Nephron (organoid): ENCODE measurements at regions not wholly inside any gene's neighbourhood (a gene's known extent, or its start where the extent isn't known, plus 50 kb on each side); places are given as distances from the start of the nearest gene placed in this dataset.
A peak's percentile ranks its signal among the peaks of the same experiment; 100 is the strongest.

ENCODE experiments used
- H3K27ac Mint-ChIP-seq, 3 experiments: 2 replicates each; pipeline ENCODE4 v1.8.0; 2020; ENCODE audit warnings: mixed read lengths in 3 of 3, mild to moderate bottlenecking in 2 of 3, moderate library complexity in 1 of 3
- H3K27me3 Mint-ChIP-seq: 2 replicates; pipeline ENCODE4 v1.8.0; 2021; ENCODE audit warnings: low read depth, mild to moderate bottlenecking, moderate library complexity, mixed read lengths
- H3K36me3 Mint-ChIP-seq: 2 replicates; pipeline ENCODE4 v1.8.0; 2020; ENCODE audit warnings: low read depth, mixed read lengths
- H3K4me1 Mint-ChIP-seq: 2 replicates; pipeline ENCODE4 v1.8.0; 2020; ENCODE audit warnings: mixed read lengths
- H3K4me3 Mint-ChIP-seq, 3 experiments: 2 replicates each; pipeline ENCODE4 v1.8.0; 2020; ENCODE audit warnings: mild to moderate bottlenecking in 3 of 3, mixed read lengths in 3 of 3, moderate library complexity in 2 of 3
- H3K9me3 Mint-ChIP-seq: 2 replicates; pipeline ENCODE4 v1.8.0; 2020; ENCODE audit warnings: mixed read lengths
- TF ChIP-seq, protein P1 (sequence below), 3 experiments: fragments of 200-600 bp; sonication (generic); IDR thresholded peaks; one replicate each; pipeline ENCODE4 v1.5.0; 2021; ENCODE audit warnings: antibody characterized with exemption in 3 of 3; ENCODE audit not compliant: unreplicated experiment in 3 of 3

DNA sequence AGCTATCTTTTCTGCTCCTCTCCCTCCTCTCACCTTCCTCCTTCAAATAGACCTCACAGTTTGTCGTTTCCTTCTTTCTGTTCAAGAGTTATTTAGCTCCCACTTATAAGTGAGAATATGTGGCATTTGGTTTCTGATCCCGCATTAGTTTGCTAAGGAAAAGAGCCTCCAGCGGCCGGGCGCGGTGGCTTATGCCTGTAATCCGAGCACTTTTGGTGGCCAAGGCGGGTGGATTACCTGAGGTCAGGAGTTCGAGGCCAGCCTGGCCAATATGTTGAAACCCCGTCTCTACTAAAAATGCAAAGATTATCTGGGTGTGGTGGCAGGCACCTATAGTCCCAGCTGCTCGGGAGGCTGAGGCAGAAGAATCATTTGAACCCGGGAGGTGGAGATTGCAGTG lies 2101.6 kb downstream of the MAT2B start:
- H3K27me3 Mint-ChIP-seq: no peaks in the 10 kb centered on the region
- no peak overlapping the region for H3K4me3 Mint-ChIP-seq
- no peak overlapping the region for H3K27ac Mint-ChIP-seq
- no peaks in the 10 kb centered on the region for H3K4me1 Mint-ChIP-seq
- TF ChIP-seq, protein P1, sequence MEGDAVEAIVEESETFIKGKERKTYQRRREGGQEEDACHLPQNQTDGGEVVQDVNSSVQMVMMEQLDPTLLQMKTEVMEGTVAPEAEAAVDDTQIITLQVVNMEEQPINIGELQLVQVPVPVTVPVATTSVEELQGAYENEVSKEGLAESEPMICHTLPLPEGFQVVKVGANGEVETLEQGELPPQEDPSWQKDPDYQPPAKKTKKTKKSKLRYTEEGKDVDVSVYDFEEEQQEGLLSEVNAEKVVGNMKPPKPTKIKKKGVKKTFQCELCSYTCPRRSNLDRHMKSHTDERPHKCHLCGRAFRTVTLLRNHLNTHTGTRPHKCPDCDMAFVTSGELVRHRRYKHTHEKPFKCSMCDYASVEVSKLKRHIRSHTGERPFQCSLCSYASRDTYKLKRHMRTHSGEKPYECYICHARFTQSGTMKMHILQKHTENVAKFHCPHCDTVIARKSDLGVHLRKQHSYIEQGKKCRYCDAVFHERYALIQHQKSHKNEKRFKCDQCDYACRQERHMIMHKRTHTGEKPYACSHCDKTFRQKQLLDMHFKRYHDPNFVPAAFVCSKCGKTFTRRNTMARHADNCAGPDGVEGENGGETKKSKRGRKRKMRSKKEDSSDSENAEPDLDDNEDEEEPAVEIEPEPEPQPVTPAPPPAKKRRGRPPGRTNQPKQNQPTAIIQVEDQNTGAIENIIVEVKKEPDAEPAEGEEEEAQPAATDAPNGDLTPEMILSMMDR (IDR thresholded peaks at IDR 0.05; ENCODE audit: unreplicated experiment in 3 of 3): no peak
- no peaks in the 10 kb centered on the region for H3K36me3 Mint-ChIP-seq
- no peaks in the 10 kb centered on the region for H3K9me3 Mint-ChIP-seq

DNA sequence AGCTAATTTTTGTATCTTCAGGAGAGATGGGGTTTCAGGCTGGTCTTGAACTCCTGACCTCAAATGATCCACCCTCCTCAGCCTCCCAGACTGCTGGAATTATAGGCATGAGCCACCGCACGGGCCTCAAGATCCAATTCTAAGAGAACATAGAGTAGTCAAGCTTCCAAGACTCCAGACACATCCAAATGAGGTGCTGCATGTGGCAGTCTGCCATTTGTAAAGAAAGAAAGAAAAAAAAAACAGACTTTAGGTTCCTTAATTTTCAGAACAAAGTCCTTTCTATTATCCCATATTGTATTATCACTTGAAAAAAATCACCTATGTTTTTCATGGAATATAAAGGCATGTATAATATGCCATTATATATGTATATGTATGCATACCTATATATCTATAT lies 2104.5 kb downstream of the MAT2B start:
- H3K4me3 Mint-ChIP-seq: no peak overlapping the region
- H3K27ac Mint-ChIP-seq: no peak overlapping the region
- H3K4me1 Mint-ChIP-seq: peaks cover 5% of the 10 kb centered on the region
- H3K9me3 Mint-ChIP-seq: no peaks in the 10 kb centered on the region
- TF ChIP-seq, protein P1 (IDR thresholded peaks at IDR 0.05; ENCODE audit: unreplicated experiment in 3 of 3): no peak
- no peaks in the 10 kb centered on the region for H3K27me3 Mint-ChIP-seq
- no peaks in the 10 kb centered on the region for H3K36me3 Mint-ChIP-seq

DNA sequence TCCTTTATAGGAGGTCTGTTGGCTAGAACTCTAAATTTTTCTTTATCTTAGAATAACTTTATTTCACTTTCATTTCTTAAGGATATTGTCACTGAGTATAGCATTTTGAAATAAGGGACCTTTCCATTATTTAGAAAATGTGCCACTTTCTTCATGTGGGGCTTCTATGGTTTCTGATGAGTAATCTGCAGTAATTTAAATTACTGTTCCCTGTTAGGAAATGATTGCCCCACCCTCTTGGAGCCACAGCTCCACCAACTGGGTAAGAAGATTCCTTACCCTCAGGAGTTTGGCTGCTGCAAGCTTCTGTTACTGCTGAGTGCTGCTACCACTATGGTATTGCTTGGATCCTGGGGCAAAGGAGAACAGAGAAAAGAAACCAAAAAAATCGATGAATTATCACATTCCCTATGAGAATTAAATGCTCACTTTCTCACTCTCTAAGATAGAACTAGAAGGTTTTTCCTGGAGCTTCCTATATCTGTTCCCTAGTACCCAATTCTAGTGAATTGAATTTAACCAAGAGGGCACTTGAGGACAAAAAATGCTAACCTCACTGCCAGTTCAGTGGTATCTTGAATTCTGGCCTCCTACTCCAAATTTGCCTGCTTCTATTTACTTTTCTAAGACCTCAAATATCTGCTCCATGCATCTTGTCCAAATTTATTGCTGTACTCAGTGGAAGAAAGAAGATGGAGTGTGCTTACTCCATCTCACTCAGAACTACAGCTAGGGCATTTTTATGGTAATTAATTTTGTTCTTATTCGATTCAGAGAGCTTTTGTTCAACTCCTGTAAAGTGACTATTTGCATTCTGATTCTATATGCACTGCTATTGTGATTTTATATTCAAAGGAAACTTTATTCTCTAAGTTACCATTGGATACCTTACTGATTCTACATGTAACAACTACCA lies 2111.3 kb downstream of the MAT2B start:
- H3K4me1 Mint-ChIP-seq: peaks cover 21% of the 10 kb centered on the region

DNA sequence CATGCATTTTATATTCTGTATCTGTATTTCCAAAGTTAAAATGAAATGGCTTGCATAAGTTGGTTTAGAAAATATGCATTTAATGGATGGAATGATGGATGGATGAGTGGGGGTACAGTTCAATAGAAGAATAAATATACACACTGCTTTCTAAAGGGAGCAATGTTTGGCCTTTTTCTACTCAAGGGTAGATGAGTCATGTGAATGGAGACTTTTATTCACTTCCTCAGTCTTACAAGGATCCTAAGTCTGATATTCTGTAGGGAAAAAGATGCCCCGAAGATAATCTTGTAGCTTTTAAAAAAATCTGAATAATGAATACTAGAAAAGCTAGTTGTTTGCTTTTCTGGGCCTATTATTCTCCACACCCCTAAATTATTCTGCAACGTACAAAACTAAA lies 2112.1 kb downstream of the MAT2B start:
- H3K4me3 Mint-ChIP-seq: no peak overlapping the region
- H3K27ac Mint-ChIP-seq: peak overlapping the region in 1 of 3 experiments; percentile 5
- TF ChIP-seq, protein P1 (IDR thresholded peaks at IDR 0.05; ENCODE audit: unreplicated experiment in 3 of 3): no peak
- H3K27me3 Mint-ChIP-seq: no peaks in the 10 kb centered on the region
- H3K36me3 Mint-ChIP-seq: no peaks in the 10 kb centered on the region
- peaks cover 17% of the 10 kb centered on the region for H3K4me1 Mint-ChIP-seq
- peaks cover 7% of the 10 kb centered on the region for H3K9me3 Mint-ChIP-seq

More for the DNA sequence above, 2111.3 kb downstream of the MAT2B start:
- peak overlapping the region in 1 of 3 experiments; percentile 5 for H3K27ac Mint-ChIP-seq
- H3K4me3 Mint-ChIP-seq: no peak overlapping the region
- no peaks in the 10 kb centered on the region for H3K27me3 Mint-ChIP-seq
- H3K9me3 Mint-ChIP-seq: peaks cover 7% of the 10 kb centered on the region
- TF ChIP-seq, protein P1 (IDR thresholded peaks at IDR 0.05; ENCODE audit: unreplicated experiment in 3 of 3): no peak
- no peaks in the 10 kb centered on the region for H3K36me3 Mint-ChIP-seq

DNA sequence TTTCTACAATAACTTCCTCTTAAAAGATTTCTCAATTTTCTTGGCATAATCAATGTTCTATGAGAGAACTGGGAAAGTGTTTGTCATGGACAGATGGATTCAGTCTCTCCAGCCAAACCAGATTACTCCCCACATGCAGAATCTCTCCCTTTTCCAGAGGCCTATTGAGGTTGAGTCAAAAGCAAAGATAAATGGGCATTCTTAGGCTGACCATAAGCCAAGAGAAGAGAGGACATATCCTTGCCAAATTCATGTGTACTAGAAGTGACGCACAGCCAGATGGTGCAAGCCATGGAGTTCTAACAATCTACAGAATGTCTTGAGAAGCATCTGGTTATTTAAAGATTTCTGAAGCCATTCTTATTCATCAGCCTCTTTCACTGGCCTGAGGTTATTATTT lies 2115.0 kb downstream of the MAT2B start:
- H3K4me3 Mint-ChIP-seq: no peak overlapping the region
- H3K27me3 Mint-ChIP-seq: no peaks in the 10 kb centered on the region
- TF ChIP-seq, protein P1 (IDR thresholded peaks at IDR 0.05; ENCODE audit: unreplicated experiment in 3 of 3): no peak
- peak overlapping the region in 2 of 3 experiments; percentile 77 to 90 for H3K27ac Mint-ChIP-seq
- peaks cover 16% of the 10 kb centered on the region for H3K4me1 Mint-ChIP-seq
- peaks cover 6% of the 10 kb centered on the region for H3K9me3 Mint-ChIP-seq
- no peaks in the 10 kb centered on the region for H3K36me3 Mint-ChIP-seq
